OCI-LY7 (cell line): ENCODE measurements at regions not wholly inside any gene's neighbourhood (a gene's known extent, or its start where the extent isn't known, plus 50 kb on each side); places are given as distances from the start of the nearest gene placed in this dataset.

Experiments
- BruUV-seq: library from RNA; stranded (reverse); fragments of 400-500 nt; replicated peaks from 2 replicates; lab custom pipeline; 2021; lab: Mats Ljungman, UMichigan
- CTCF ChIA-PET: fragments of 300-600 bp; sonication (Branson Sonifier 250); formaldehyde crosslinking; loops from one replicate; lab custom pipeline; 2022; ENCODE audit warnings: antibody characterized with exemption; ENCODE audit not compliant: unreplicated experiment; lab: Charles Lee
- POLR2A ChIA-PET: fragments of 300-600 bp; sonication (Branson Sonifier 250); formaldehyde crosslinking; loops from one replicate; lab custom pipeline; 2022; ENCODE audit warnings: antibody characterized with exemption; lab: Charles Lee
- DNase-seq: peaks from one replicate; pipeline ENCODE4 v3.0.0-alpha.2; 2015; ENCODE audit warnings: low spot score
- H2AFZ ChIP-seq: fragments of 200-600 bp; sonication (generic), shearing (Covaris generic); 2 replicates; pipeline ENCODE4 v1.6.1; 2014; ENCODE audit warnings: mild to moderate bottlenecking, antibody characterized with exemption, low read length, moderate library complexity
- H3K27ac ChIP-seq: fragments of 200-600 bp; sonication (generic); 2 replicates; pipeline ENCODE4 v1.5.1; 2014; ENCODE audit warnings: mixed run types, low read depth, mild to moderate bottlenecking, moderate library complexity, low read length, inconsistent platforms; ENCODE audit not compliant: poor library complexity, severe bottlenecking
- H3K36me3 ChIP-seq: fragments of 200-600 bp; sonication (generic); 2 replicates; pipeline ENCODE4 v1.6.1; 2014; ENCODE audit warnings: mild to moderate bottlenecking, antibody characterized with exemption, low read length, moderate library complexity, mixed read lengths; ENCODE audit not compliant: insufficient read depth
- H3K4me1 ChIP-seq: fragments of 200-600 bp; sonication (generic); 2 replicates; pipeline ENCODE4 v1.5.1; 2014; ENCODE audit warnings: mild to moderate bottlenecking, low read length; ENCODE audit not compliant: insufficient read depth, poor library complexity, severe bottlenecking
- H3K4me2 ChIP-seq: fragments of 200-600 bp; sonication (generic); 2 replicates; pipeline ENCODE4 v1.6.1; 2014; ENCODE audit warnings: mild to moderate bottlenecking, low read length
- H3K4me3 ChIP-seq: fragments of 200-600 bp; sonication (generic); 2 replicates; pipeline ENCODE4 v1.5.1; 2014; ENCODE audit warnings: mild to moderate bottlenecking, low read depth, low read length; ENCODE audit not compliant: poor library complexity, severe bottlenecking
- H3K79me2 ChIP-seq: fragments of 200-600 bp; sonication (generic); 2 replicates; pipeline ENCODE4 v1.6.1; 2016; ENCODE audit warnings: low read depth, mild to moderate bottlenecking, low read length, moderate library complexity, mixed read lengths; ENCODE audit not compliant: insufficient read depth
- H3K9me2 ChIP-seq: fragments of 200-600 bp; sonication (generic); 2 replicates; pipeline ENCODE4 v1.6.1; 2016; ENCODE audit warnings: mild to moderate bottlenecking, low read length, mixed read lengths; ENCODE audit not compliant: insufficient read depth
- H3K9me3 ChIP-seq: fragments of 200-600 bp; sonication (generic); 2 replicates; pipeline ENCODE4 v1.6.1; 2014; ENCODE audit warnings: mild to moderate bottlenecking, mixed run types, low read length, mixed read lengths
- H4K20me1 ChIP-seq: fragments of 200-600 bp; sonication (generic); 2 replicates; pipeline ENCODE4 v1.6.1; 2014; ENCODE audit warnings: mild to moderate bottlenecking, antibody characterized with exemption, low read length, moderate library complexity, mixed read lengths; ENCODE audit not compliant: insufficient read depth
- CTCF ChIP-seq: fragments of 200-600 bp; sonication (generic); conservative IDR thresholded peaks from 2 replicates; pipeline ENCODE4 v1.5.1; 2014; ENCODE audit warnings: mild to moderate bottlenecking, antibody characterized with exemption, low read length, moderate library complexity, mixed read lengths
- EZH2phosphoT487 ChIP-seq: fragments of 200-600 bp; sonication (generic); IDR thresholded peaks from 2 replicates; pipeline ENCODE4 v1.6.1; 2018; ENCODE audit warnings: low read depth, borderline replicate concordance, mild to moderate bottlenecking, mixed run types, antibody characterized with exemption, low read length, moderate library complexity, mixed read lengths
- intact Hi-C: fragments of 100-400 bp; cut with micrococcal nuclease; formaldehyde crosslinking; loops from one replicate; pipeline ENCODE4 v1.10.0; 2022; ENCODE audit not compliant: unreplicated experiment

- no peak overlapping the region for H3K4me3 ChIP-seq
- no peak for TF ChIP-seq EZH2phosphoT487
- TF ChIP-seq CTCF = no peak
- no TSS peak for BruUV-seq
- H3K4me2 ChIP-seq = no peak overlapping the region
- no peak overlapping the region for H3K27ac ChIP-seq
- POLR2A ChIA-PET = interaction anchor here (0.7 kb wide), 1 partner anchor 56 kb away, joined by 3 read pairs; no protein-coding TSS in a partner anchor
- H3K36me3 ChIP-seq = no peaks in the 10 kb centered on the region
- H3K79me2 ChIP-seq = no peaks in the 10 kb centered on the region
- H3K4me1 ChIP-seq = no peaks in the 10 kb centered on the region
- CTCF ChIA-PET = no interaction called here
- H4K20me1 ChIP-seq = no peaks in the 10 kb centered on the region
- no peaks in the 10 kb centered on the region for H3K9me3 ChIP-seq
- intact Hi-C loops = no loop called here
- no peak overlapping the region for H2AFZ ChIP-seq
- no peak for DNase-seq
- H3K9me2 ChIP-seq = no peaks in the 10 kb centered on the region
Observed at GRCh38 chr7:109062798-109063197, 493.1 kb downstream of the DNAJB9 start.

DNA sequence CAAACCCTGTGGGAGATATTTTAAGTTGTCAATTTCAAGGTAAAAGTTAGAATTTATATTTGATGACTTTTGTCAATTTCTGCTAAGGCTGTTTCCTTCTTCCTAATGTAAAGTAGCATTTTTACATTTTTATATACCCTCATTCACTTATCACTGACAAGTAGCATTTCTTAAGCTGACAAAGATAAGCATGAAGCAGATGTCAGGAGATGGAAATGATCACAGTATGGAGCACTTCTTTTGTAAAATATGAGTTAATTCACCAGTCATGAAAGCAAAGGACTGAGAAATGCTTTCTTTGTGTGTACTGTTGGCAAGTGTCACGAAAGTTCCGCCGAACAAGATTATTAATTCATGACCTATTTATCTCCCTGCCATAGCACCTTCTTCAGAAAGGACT lies 503.9 kb downstream of the DNAJB9 start:
- CTCF ChIA-PET = no interaction called here
- POLR2A ChIA-PET = interaction anchor here (0.6 to 0.7 kb wide), 2 partner anchors 258 to 374 kb away, joined by 4 to 5 read pairs; no protein-coding TSS in a partner anchor
- Histone ChIP-seq H3K36me3 (no peaks in the 10 kb centered on the region), H3K9me2 (no peaks in the 10 kb centered on the region), H4K20me1 (no peaks in the 10 kb centered on the region), H3K4me3 (no peak overlapping the region), H3K79me2 (no peaks in the 10 kb centered on the region), H3K27ac (no peak overlapping the region), H3K9me3 (no peaks in the 10 kb centered on the region), H3K4me2 (no peak overlapping the region), H3K4me1 (no peaks in the 10 kb centered on the region), H2AFZ (no peak overlapping the region)
- TF ChIP-seq EZH2phosphoT487 = no peak
- no peak for TF ChIP-seq CTCF
- BruUV-seq = no TSS peak
- DNase-seq = no peak
- intact Hi-C loops = no loop called here

- H3K4me1 ChIP-seq = no peaks in the 10 kb centered on the region
- intact Hi-C loops = no loop called here
- H3K9me2 ChIP-seq = no peaks in the 10 kb centered on the region
- no TSS peak for BruUV-seq
- H3K79me2 ChIP-seq = no peaks in the 10 kb centered on the region
- no peak overlapping the region for H3K27ac ChIP-seq
- no peak overlapping the region for H2AFZ ChIP-seq
- no peaks in the 10 kb centered on the region for H4K20me1 ChIP-seq
- POLR2A ChIA-PET = no interaction called here
- H3K4me3 ChIP-seq = no peak overlapping the region
- DNase-seq = no peak
- no peak for TF ChIP-seq CTCF
- no peak for TF ChIP-seq EZH2phosphoT487
- no peaks in the 10 kb centered on the region for H3K36me3 ChIP-seq
- H3K4me2 ChIP-seq = no peak overlapping the region
- no peaks in the 10 kb centered on the region for H3K9me3 ChIP-seq
- CTCF ChIA-PET = no interaction called here
Observed at GRCh38 chr7:109076396-109076972, 506.8 kb downstream of the DNAJB9 start.
